SK-N-SH treated with all-trans-retinoic acid at 6 μM for 48 hours (cell line): ENCODE measurements at regions not wholly inside any gene's neighbourhood (a gene's known extent, or its start where the extent isn't known, plus 50 kb on each side); places are given as distances from the start of the nearest gene placed in this dataset.
A peak's percentile ranks its signal among the peaks of the same experiment; 100 is the strongest.

Source experiments
- ATAC-seq: fragments of 200-7000 bp; cut with Tn5 transposase; 3 replicates; pipeline ENCODE4 v1.9.1; 2020; ENCODE audit warnings: mild to moderate bottlenecking, moderate library complexity
- ARNTL ChIP-seq: fragments of 450-650 bp; formaldehyde crosslinking; IDR thresholded peaks from 2 replicates; pipeline ENCODE4 v1.5.0; 2020; ENCODE audit warnings: low read depth, mild to moderate bottlenecking, moderate library complexity, borderline replicate concordance
- BACH2 ChIP-seq: fragments of 250-450 bp; sonication (Bioruptor Pico); IDR thresholded peaks from 2 replicates; pipeline ENCODE4 v1.9.0; 2021; ENCODE audit warnings: mild to moderate bottlenecking, borderline replicate concordance
- CSDC2 ChIP-seq: fragments of 250-450 bp; sonication (Bioruptor Pico); IDR thresholded peaks from 2 replicates; pipeline ENCODE4 v1.5.0; 2020; ENCODE audit warnings: mild to moderate bottlenecking, moderate library complexity
- ESRRG ChIP-seq: fragments of 250-450 bp; sonication (Bioruptor Pico); IDR thresholded peaks from 2 replicates; pipeline ENCODE4 v1.6.1; 2021; ENCODE audit warnings: mild to moderate bottlenecking
- GLIS3 ChIP-seq: fragments of 250-450 bp; sonication (Bioruptor Pico); IDR thresholded peaks from 2 replicates; pipeline ENCODE4 v1.5.0; 2020; ENCODE audit warnings: mild to moderate bottlenecking, moderate library complexity
- ISL1 ChIP-seq: fragments of 250-450 bp; sonication (Bioruptor Pico); IDR thresholded peaks from 2 replicates; pipeline ENCODE4 v2.1.2; 2022; ENCODE audit warnings: mild to moderate bottlenecking, moderate library complexity
- OSR1 ChIP-seq: fragments of 250-450 bp; sonication (Bioruptor Pico); IDR thresholded peaks from 2 replicates; pipeline ENCODE4 v1.8.0; 2022; ENCODE audit warnings: moderate library complexity, mild to moderate bottlenecking, inconsistent platforms
- PPARA ChIP-seq: fragments of 250-450 bp; sonication (Bioruptor Pico); IDR thresholded peaks from 2 replicates; pipeline ENCODE4 v1.5.0; 2020; ENCODE audit warnings: mild to moderate bottlenecking, borderline replicate concordance
- RARB ChIP-seq: fragments of 250-450 bp; sonication (Bioruptor Pico); IDR thresholded peaks from 2 replicates; pipeline ENCODE4 v1.8.0; 2021; ENCODE audit warnings: mild to moderate bottlenecking, moderate library complexity
- TCF4 ChIP-seq: fragments of 250-450 bp; sonication (Bioruptor Pico); IDR thresholded peaks from 2 replicates; pipeline ENCODE4 v1.8.0; 2021; ENCODE audit warnings: mild to moderate bottlenecking, moderate library complexity, borderline replicate concordance
- TOX ChIP-seq: fragments of 250-450 bp; sonication (Bioruptor Pico); IDR thresholded peaks from 2 replicates; pipeline ENCODE4 v1.8.0; 2021; ENCODE audit warnings: mild to moderate bottlenecking, moderate library complexity, borderline replicate concordance
- ZC3H10 ChIP-seq: fragments of 250-450 bp; sonication (Bioruptor Pico); IDR thresholded peaks from 2 replicates; pipeline ENCODE4 v1.5.1; 2021; ENCODE audit warnings: mild to moderate bottlenecking, moderate library complexity
- ZFP3 ChIP-seq: fragments of 250-450 bp; sonication (Bioruptor Pico); IDR thresholded peaks from 2 replicates; pipeline ENCODE4 v1.5.0; 2020; ENCODE audit warnings: mild to moderate bottlenecking, moderate library complexity
- ZFP30 ChIP-seq: fragments of 450-650 bp; formaldehyde crosslinking; IDR thresholded peaks from 2 replicates; pipeline ENCODE4 v1.5.0; 2022; ENCODE audit warnings: mild to moderate bottlenecking, moderate library complexity
- ZNF565 ChIP-seq: fragments of 450-650 bp; formaldehyde crosslinking; conservative IDR thresholded peaks from 2 replicates; pipeline ENCODE4 v1.5.0; 2020; ENCODE audit warnings: low read depth, mild to moderate bottlenecking, moderate library complexity
- ZNF70 ChIP-seq: fragments of 450-650 bp; formaldehyde crosslinking; IDR thresholded peaks from 2 replicates; pipeline ENCODE4 v1.5.0; 2020; ENCODE audit warnings: mild to moderate bottlenecking, moderate library complexity
- ZNF8 ChIP-seq: fragments of 450-650 bp; formaldehyde crosslinking; IDR thresholded peaks from 2 replicates; pipeline ENCODE4 v1.5.0; 2020; ENCODE audit warnings: mild to moderate bottlenecking, moderate library complexity
- TF ChIP-seq, protein P1 (sequence below): fragments of 250-450 bp; sonication (Bioruptor Pico); IDR thresholded peaks from 2 replicates; pipeline ENCODE4 v1.5.1; 2020; ENCODE audit warnings: low read depth, mild to moderate bottlenecking, moderate library complexity
- TF ChIP-seq, protein P2 (sequence below): fragments of 250-450 bp; sonication (Bioruptor Pico); IDR thresholded peaks from 2 replicates; pipeline ENCODE4 v1.5.1; 2021; ENCODE audit warnings: mild to moderate bottlenecking, moderate library complexity
- TF ChIP-seq, protein P3 (sequence below): fragments of 250-450 bp; sonication (Bioruptor Pico); IDR thresholded peaks from 2 replicates; pipeline ENCODE4 v1.8.0; 2020; ENCODE audit warnings: mild to moderate bottlenecking, moderate library complexity, borderline replicate concordance

DNA sequence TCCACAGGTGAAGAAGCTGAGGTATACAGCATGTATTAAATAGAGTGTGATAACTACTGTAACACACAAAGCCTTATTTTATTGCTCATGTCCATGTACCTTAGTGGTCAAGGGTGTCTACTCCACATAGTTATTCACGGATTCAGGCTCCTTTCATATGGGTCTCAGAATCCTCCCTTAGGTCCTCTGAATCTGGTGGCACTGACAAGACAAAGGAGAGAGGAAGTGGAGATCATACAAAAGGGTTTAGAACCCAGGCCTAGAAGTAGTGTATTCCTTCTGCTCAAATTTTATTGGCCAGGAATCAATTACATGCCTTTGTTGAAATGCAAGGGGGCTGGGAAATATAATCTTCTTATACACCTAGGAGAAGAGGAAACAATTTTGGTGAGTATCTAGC lies 164.6 kb downstream of the PTEN start:
- TF ChIP-seq OSR1 (CRISPR knock-in tag), result no peak
- TF ChIP-seq ZNF565 (CRISPR knock-in tag), result no peak
- no peak for TF ChIP-seq CSDC2 (CRISPR knock-in tag)
- no peak for TF ChIP-seq ISL1 (CRISPR knock-in tag)
- TF ChIP-seq ZNF70 (CRISPR knock-in tag), result no peak
- no peak for TF ChIP-seq BACH2 (CRISPR knock-in tag)
- TF ChIP-seq TOX (CRISPR knock-in tag), result no peak
- TF ChIP-seq ARNTL (CRISPR knock-in tag), result no peak
- no peak for TF ChIP-seq ZFP30 (CRISPR knock-in tag)
- no peak for TF ChIP-seq RARB (CRISPR knock-in tag)
- TF ChIP-seq, protein P1, sequence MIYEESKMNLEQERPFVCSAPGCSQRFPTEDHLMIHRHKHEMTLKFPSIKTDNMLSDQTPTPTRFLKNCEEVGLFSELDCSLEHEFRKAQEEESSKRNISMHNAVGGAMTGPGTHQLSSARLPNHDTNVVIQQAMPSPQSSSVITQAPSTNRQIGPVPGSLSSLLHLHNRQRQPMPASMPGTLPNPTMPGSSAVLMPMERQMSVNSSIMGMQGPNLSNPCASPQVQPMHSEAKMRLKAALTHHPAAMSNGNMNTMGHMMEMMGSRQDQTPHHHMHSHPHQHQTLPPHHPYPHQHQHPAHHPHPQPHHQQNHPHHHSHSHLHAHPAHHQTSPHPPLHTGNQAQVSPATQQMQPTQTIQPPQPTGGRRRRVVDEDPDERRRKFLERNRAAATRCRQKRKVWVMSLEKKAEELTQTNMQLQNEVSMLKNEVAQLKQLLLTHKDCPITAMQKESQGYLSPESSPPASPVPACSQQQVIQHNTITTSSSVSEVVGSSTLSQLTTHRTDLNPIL (CRISPR knock-in tag), result no peak
- TF ChIP-seq PPARA (CRISPR knock-in tag), result no peak
- no peak for TF ChIP-seq ZFP3 (CRISPR knock-in tag)
- no peak for TF ChIP-seq GLIS3
- no peak for TF ChIP-seq ZC3H10 (CRISPR knock-in tag)
- ATAC-seq, result no peak

- TF ChIP-seq RARB (CRISPR knock-in tag) (no peak), OSR1 (CRISPR knock-in tag) (no peak)
- TF ChIP-seq, protein P2, sequence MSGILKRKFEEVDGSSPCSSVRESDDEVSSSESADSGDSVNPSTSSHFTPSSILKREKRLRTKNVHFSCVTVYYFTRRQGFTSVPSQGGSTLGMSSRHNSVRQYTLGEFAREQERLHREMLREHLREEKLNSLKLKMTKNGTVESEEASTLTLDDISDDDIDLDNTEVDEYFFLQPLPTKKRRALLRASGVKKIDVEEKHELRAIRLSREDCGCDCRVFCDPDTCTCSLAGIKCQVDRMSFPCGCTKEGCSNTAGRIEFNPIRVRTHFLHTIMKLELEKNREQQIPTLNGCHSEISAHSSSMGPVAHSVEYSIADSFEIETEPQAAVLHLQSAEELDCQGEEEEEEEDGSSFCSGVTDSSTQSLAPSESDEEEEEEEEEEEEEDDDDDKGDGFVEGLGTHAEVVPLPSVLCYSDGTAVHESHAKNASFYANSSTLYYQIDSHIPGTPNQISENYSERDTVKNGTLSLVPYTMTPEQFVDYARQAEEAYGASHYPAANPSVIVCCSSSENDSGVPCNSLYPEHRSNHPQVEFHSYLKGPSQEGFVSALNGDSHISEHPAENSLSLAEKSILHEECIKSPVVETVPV, result no peak
- TF ChIP-seq, all 23 proteins: peak for 0
- peak; percentile 69 for ATAC-seq
Observed at GRCh38 chr10:88028654-88029053, 165.2 kb downstream of the PTEN start.

DNA sequence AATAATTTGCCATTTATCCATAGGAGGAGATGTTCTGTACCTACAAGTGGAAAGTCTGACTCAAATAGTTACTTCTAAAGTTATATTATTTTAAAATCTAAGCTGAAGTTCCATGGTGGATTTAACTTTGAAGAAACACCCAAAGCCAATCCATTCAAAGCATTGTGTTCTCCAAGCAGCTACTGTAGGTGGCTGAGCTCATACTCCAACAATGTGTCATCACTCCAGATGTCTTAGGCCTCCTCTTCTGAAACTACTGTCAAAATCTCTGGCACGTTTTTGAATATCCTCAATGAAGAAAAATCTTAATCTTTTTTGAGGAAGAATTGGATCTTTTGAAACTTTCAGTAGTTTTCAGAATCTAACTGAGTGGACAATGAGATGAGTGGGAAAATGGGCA lies 169.1 kb downstream of the PTEN start:
- ATAC-seq, result peak; percentile 76
- TF ChIP-seq ZFP30 (CRISPR knock-in tag), result no peak
- TF ChIP-seq, protein P2, result no peak
- TF ChIP-seq, all 23 proteins: peak for 0

DNA sequence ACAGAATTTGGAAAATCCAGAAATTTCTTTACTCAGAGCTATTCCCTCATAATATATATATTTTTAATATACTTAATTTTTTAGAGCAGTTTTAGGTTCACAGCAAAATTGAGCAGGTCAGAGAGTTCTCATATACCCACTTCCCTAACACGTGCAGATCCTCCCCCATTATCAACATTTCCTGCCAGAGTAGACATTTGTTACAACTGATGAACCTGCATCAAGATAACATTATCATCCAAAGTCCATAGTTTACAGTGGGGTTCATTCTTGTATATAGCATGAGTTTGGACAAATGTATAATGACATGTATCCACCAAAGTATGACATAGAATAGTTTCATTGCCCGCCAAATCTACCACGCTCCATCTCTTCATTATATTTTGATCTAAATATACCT lies 170.0 kb downstream of the PTEN start:
- no peak for ATAC-seq

GRCh38 chr10:88033793-88034192 lies 170.4 kb downstream of the PTEN start:
- no peak for TF ChIP-seq TCF4
- no peak for TF ChIP-seq ZFP30 (CRISPR knock-in tag)
- no peak for TF ChIP-seq PPARA (CRISPR knock-in tag)
- TF ChIP-seq GLIS3, result no peak
- TF ChIP-seq ZNF565 (CRISPR knock-in tag), result no peak
- no peak for TF ChIP-seq ESRRG (CRISPR knock-in tag)
- no peak for TF ChIP-seq TOX (CRISPR knock-in tag)
- TF ChIP-seq ZFP3 (CRISPR knock-in tag), result no peak
- TF ChIP-seq OSR1 (CRISPR knock-in tag), result no peak
- no peak for TF ChIP-seq ZNF70 (CRISPR knock-in tag)
- no peak for ATAC-seq

More for the DNA sequence above, 170.0 kb downstream of the PTEN start:
- no peak for TF ChIP-seq ZC3H10 (CRISPR knock-in tag)
- TF ChIP-seq, all 23 proteins: peak for 0

DNA sequence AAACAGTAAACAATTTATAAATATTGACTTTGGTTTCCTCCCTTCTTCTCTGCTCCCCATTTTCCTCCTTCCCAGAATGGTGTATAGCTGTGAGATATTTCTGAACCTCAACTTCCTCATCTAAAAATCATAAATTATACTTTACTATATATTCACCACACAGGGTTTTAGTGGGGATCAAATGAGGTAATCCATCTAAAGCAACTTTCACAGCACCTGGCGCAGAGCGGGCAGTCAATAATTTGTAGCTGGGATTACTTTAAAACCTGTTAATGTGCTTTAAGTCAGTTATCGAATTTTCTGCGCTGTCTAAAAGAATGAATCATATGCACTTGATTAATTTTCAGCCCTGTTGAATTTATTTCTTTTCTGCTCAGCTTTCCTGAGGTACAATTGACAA lies 172.7 kb downstream of the PTEN start:
- TF ChIP-seq ZFP30 (CRISPR knock-in tag) (no peak), ZNF8 (CRISPR knock-in tag) (no peak), ZNF565 (CRISPR knock-in tag) (no peak), ESRRG (CRISPR knock-in tag) (no peak), GLIS3 (no peak), RARB (CRISPR knock-in tag) (no peak), ZFP3 (CRISPR knock-in tag) (no peak)
- TF ChIP-seq, protein P3, sequence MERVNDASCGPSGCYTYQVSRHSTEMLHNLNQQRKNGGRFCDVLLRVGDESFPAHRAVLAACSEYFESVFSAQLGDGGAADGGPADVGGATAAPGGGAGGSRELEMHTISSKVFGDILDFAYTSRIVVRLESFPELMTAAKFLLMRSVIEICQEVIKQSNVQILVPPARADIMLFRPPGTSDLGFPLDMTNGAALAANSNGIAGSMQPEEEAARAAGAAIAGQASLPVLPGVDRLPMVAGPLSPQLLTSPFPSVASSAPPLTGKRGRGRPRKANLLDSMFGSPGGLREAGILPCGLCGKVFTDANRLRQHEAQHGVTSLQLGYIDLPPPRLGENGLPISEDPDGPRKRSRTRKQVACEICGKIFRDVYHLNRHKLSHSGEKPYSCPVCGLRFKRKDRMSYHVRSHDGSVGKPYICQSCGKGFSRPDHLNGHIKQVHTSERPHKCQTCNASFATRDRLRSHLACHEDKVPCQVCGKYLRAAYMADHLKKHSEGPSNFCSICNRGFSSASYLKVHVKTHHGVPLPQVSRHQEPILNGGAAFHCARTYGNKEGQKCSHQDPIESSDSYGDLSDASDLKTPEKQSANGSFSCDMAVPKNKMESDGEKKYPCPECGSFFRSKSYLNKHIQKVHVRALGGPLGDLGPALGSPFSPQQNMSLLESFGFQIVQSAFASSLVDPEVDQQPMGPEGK (CRISPR knock-in tag), result no peak
- no peak for ATAC-seq
